GM23248 (cell line): ENCODE measurements at regions not wholly inside any gene's neighbourhood (a gene's known extent, or its start where the extent isn't known, plus 50 kb on each side); places are given as distances from the start of the nearest gene placed in this dataset.

Experiments
- EZH2 ChIP-seq: fragments of 200-600 bp; sonication (generic); IDR thresholded peaks from 2 replicates; pipeline ENCODE4 v1.6.1; 2018; ENCODE audit warnings: antibody characterized with exemption, mild to moderate bottlenecking; ENCODE audit not compliant: insufficient read depth, poor library complexity, severe bottlenecking
- EZH2phosphoT487 ChIP-seq: fragments of 200-600 bp; sonication (generic); IDR thresholded peaks from 2 replicates; pipeline ENCODE4 v1.6.1; 2018; ENCODE audit warnings: antibody characterized with exemption, moderate library complexity, mild to moderate bottlenecking, low read depth; ENCODE audit not compliant: insufficient read depth

DNA sequence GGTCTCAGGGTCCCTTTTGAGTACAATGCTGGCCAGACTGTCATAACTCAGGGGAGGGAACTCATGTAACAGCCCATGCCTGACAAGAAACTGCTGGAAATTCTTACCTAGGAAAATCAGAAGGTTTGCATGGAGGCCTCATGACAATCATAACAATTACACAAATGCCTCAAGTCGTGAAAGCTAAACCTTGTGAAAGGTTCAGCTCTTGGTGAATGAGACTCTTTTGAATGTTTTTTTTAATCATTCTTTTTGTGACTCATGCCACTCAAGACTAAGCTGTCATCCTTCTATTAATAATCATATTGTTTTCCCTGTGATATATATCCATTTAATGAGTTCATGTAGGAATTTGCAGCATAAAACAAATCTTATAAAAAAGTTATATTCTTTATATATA, 61.4 kb upstream of the LEKR1 start:
- TF ChIP-seq EZH2phosphoT487 (no peak), EZH2 (no peak)
